Tibial nerve (tissue), 3 donors: ENCODE measurements at regions not wholly inside any gene's neighbourhood (a gene's known extent, or its start where the extent isn't known, plus 50 kb on each side); places are given as distances from the start of the nearest gene placed in this dataset.

Experiments used
- POLR2A ChIP-seq, 2 donors: fragments of 450-650 bp; IDR thresholded peaks; one replicate each; pipeline ENCODE4 v1.6.1; 2017; ENCODE audit warnings: antibody characterized with exemption in 2 of 2, mild to moderate bottlenecking in 2 of 2, moderate library complexity in 2 of 2
- TF ChIP-seq, protein P1 (sequence below), 5 experiments: fragments of 200-600 bp in 3 of 5; fragments of 450-650 bp in 2 of 5; sonication (generic) in 3 of 5; IDR thresholded peaks; one replicate each; pipeline ENCODE4 v1.5.1; 2016 to 2019; ENCODE audit warnings: antibody characterized with exemption in 5 of 5, mild to moderate bottlenecking in 3 of 5, moderate library complexity in 2 of 5

DNA sequence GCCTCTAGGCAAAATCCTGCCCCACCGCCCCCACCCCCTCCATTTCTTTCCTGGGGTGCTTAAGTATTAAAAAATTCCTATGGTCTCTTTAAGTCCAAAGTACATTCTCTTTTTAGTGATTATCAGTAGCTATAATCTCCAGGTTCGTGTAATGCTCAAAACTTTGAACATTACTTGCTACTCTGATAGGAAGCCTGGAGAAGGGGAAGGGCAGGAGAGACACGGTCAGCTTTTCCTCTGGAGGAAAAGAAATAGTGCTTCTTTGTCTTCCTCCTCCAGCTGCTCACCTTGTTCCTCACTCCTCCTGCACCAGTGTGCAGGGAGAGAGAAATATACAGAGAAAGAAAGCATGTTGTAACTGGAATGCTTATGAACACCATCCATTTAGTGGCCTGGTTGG lies 80.4 kb downstream of the PPP1R2C start:
- TF ChIP-seq, protein P1, sequence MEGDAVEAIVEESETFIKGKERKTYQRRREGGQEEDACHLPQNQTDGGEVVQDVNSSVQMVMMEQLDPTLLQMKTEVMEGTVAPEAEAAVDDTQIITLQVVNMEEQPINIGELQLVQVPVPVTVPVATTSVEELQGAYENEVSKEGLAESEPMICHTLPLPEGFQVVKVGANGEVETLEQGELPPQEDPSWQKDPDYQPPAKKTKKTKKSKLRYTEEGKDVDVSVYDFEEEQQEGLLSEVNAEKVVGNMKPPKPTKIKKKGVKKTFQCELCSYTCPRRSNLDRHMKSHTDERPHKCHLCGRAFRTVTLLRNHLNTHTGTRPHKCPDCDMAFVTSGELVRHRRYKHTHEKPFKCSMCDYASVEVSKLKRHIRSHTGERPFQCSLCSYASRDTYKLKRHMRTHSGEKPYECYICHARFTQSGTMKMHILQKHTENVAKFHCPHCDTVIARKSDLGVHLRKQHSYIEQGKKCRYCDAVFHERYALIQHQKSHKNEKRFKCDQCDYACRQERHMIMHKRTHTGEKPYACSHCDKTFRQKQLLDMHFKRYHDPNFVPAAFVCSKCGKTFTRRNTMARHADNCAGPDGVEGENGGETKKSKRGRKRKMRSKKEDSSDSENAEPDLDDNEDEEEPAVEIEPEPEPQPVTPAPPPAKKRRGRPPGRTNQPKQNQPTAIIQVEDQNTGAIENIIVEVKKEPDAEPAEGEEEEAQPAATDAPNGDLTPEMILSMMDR (IDR thresholded peaks at IDR 0.05): no peak
- TF ChIP-seq POLR2A (IDR thresholded peaks at IDR 0.05): no peak
